GM12878 (cell line): ENCODE measurements at regions not wholly inside any gene's neighbourhood (a gene's known extent, or its start where the extent isn't known, plus 50 kb on each side); places are given as distances from the start of the nearest gene placed in this dataset.

ENCODE experiments used
- ATAC-seq: fragments of 200-7000 bp; cut with Tn5 transposase; 3 replicates; pipeline ENCODE4 v1.9.1; 2020; ENCODE audit warnings: mild to moderate bottlenecking, moderate library complexity
- BruUV-seq: library from RNA; stranded (reverse); fragments of 400-500 nt; replicated peaks from 2 replicates; lab custom pipeline; 2021; lab: Mats Ljungman, UMichigan
- CTCF ChIA-PET: fragments of 300-600 bp; sonication (Branson Sonifier 250); formaldehyde crosslinking; extraction: SDS; loops from one replicate; lab custom pipeline; 2021; ENCODE audit warnings: inconsistent platforms; lab: Yijun Ruan, JAX
- POLR2A ChIA-PET: fragments of 350-600 bp; formaldehyde crosslinking; extraction: SDS; loops from one replicate; lab custom pipeline; 2021; ENCODE audit warnings: inconsistent platforms; lab: Charles Lee
- RAD21 ChIA-PET: fragments of 300-600 bp; sonication (Branson Sonifier 250); formaldehyde crosslinking; loops from one replicate; lab custom pipeline; 2023; ENCODE audit warnings: antibody characterized with exemption; ENCODE audit not compliant: unreplicated experiment; lab: Charles Lee
- SMC1A ChIA-PET: fragments of 300-600 bp; sonication (Branson Sonifier 250); formaldehyde crosslinking; loops from one replicate; lab custom pipeline; 2023; ENCODE audit not compliant: unreplicated experiment, uncharacterized antibody; lab: Charles Lee
- DNase-seq: peaks from one replicate; pipeline ENCODE4 v3.0.0-alpha.2; 2011; ENCODE audit warnings: low read depth, low spot score
- FAIRE-seq: peaks from 3 replicates; lab custom pipeline; 2011; peaks lifted over from hg19 to GRCh38; lab: Jason Lieb, UNC
- H2AFZ ChIP-seq: 2 replicates; pipeline ENCODE4 v1.6.0; 2011; ENCODE audit warnings: low read depth, low read length, control low read depth; ENCODE audit not compliant: control insufficient read depth
- H3K27ac ChIP-seq: 2 replicates; pipeline ENCODE4 v1.5.1; 2011; ENCODE audit warnings: control low read depth; ENCODE audit not compliant: control insufficient read depth, insufficient read depth
- H3K27me3 ChIP-seq, 2 experiments: replicated peaks in 1 of 2; 2 replicates each; pipeline versions ENCODE4 v1.6.0 to v1.6.1; 2011; ENCODE audit warnings: low read length in 1 of 2; ENCODE audit not compliant: control insufficient read depth in 2 of 2, insufficient read depth in 2 of 2
- H3K36me3 ChIP-seq, 2 experiments: 2 replicates each; pipeline ENCODE4 v1.5.1; 2011; ENCODE audit warnings: low read length in 1 of 2; ENCODE audit not compliant: control insufficient read depth in 2 of 2, insufficient read depth in 2 of 2
- H3K4me1 ChIP-seq: 2 replicates; pipeline ENCODE4 v1.6.1; 2011; ENCODE audit warnings: mild to moderate bottlenecking, low read length, moderate library complexity, mixed read lengths; ENCODE audit not compliant: control insufficient read depth, insufficient read depth
- H3K4me2 ChIP-seq: 2 replicates; pipeline ENCODE4 v1.6.0; 2011; ENCODE audit warnings: control low read depth; ENCODE audit not compliant: control insufficient read depth, insufficient read depth
- H3K4me3 ChIP-seq: fragments of 200-600 bp; sonication (generic); 2 replicates; pipeline ENCODE4 v1.5.1; 2016
- H3K79me2 ChIP-seq: 2 replicates; pipeline ENCODE4 v1.6.0; 2011; ENCODE audit warnings: low read length; ENCODE audit not compliant: control insufficient read depth, insufficient read depth
- H3K9ac ChIP-seq: 2 replicates; pipeline ENCODE4 v1.8.0; 2011; ENCODE audit warnings: low read length, control low read depth, mixed read lengths; ENCODE audit not compliant: control insufficient read depth, insufficient read depth
- H3K9me3 ChIP-seq: replicated peaks from 3 replicates; pipeline ENCODE4 v1.5.1; 2011; ENCODE audit warnings: mild to moderate bottlenecking, low read length; ENCODE audit not compliant: control insufficient read depth, insufficient read depth
- H4K20me1 ChIP-seq: 2 replicates; pipeline ENCODE4 v1.6.0; 2011; ENCODE audit not compliant: control insufficient read depth, insufficient read depth
- IKZF1 ChIP-seq: fragments of 450-650 bp; conservative IDR thresholded peaks from 2 replicates; pipeline ENCODE4 v1.6.1; 2017; ENCODE audit warnings: antibody characterized with exemption, mild to moderate bottlenecking
- RAD21 ChIP-seq: IDR thresholded peaks from 2 replicates; pipeline ENCODE4 v1.6.1; 2011; ENCODE audit warnings: mild to moderate bottlenecking, low read depth, low read length, moderate library complexity; ENCODE audit not compliant: insufficient read depth
- SMARCA5 ChIP-seq: fragments of 450-650 bp; IDR thresholded peaks from 2 replicates; pipeline ENCODE4 v1.6.1; 2017; ENCODE audit warnings: mild to moderate bottlenecking
- SPI1 ChIP-seq: IDR thresholded peaks from 2 replicates; pipeline ENCODE4 v1.6.1; 2011; ENCODE audit warnings: low read depth, mild to moderate bottlenecking, low read length, moderate library complexity, borderline replicate concordance; ENCODE audit not compliant: insufficient read depth
- SREBF2 ChIP-seq: IDR thresholded peaks from 2 replicates; pipeline ENCODE4 v1.6.1; 2012; ENCODE audit warnings: mild to moderate bottlenecking, low read length
- ZSCAN29 ChIP-seq: fragments of 450-650 bp; IDR thresholded peaks from 2 replicates; pipeline ENCODE4 v1.6.1; 2017; ENCODE audit warnings: mild to moderate bottlenecking, moderate library complexity
- WGBS: methylation state at CpG from one replicate; pipeline ENCODE4 v1.1.6; 2016; ENCODE audit warnings: low lambda C conversion rate; ENCODE audit not compliant: insufficient replicate concordance, insufficient coverage; ENCODE audit errors: missing lambda C conversion rate; 5-methylcytosine and 5-hydroxymethylcytosine counted together
- in situ Hi-C: fragments of 300-500 bp; cut with MboI; formaldehyde crosslinking; loops from 9 replicates; pipeline ENCODE4 v1.14.3; 2018; ENCODE audit warnings: mixed read lengths
- intact Hi-C: fragments of 100-400 bp; cut with micrococcal nuclease; formaldehyde crosslinking; loops from one replicate; pipeline ENCODE4 v1.14.2; 2022; ENCODE audit not compliant: unreplicated experiment
- TF ChIP-seq, protein P1 (sequence below): fragments of 450-650 bp; IDR thresholded peaks from 2 replicates; pipeline ENCODE4 v1.6.1; 2017; ENCODE audit warnings: low read depth, mild to moderate bottlenecking, moderate library complexity
- TF ChIP-seq, protein P2 (sequence below): fragments of 450-650 bp; IDR thresholded peaks from 2 replicates; pipeline ENCODE4 v1.6.1; 2017; ENCODE audit warnings: mild to moderate bottlenecking, low read depth, inconsistent platforms; ENCODE audit not compliant: poor library complexity, severe bottlenecking
- TF ChIP-seq, protein P3 (sequence below): fragments of 450-650 bp; IDR thresholded peaks from 2 replicates; pipeline ENCODE4 v1.6.1; 2018; ENCODE audit warnings: borderline replicate concordance, mild to moderate bottlenecking; ENCODE audit not compliant: partially characterized antibody

DNA sequence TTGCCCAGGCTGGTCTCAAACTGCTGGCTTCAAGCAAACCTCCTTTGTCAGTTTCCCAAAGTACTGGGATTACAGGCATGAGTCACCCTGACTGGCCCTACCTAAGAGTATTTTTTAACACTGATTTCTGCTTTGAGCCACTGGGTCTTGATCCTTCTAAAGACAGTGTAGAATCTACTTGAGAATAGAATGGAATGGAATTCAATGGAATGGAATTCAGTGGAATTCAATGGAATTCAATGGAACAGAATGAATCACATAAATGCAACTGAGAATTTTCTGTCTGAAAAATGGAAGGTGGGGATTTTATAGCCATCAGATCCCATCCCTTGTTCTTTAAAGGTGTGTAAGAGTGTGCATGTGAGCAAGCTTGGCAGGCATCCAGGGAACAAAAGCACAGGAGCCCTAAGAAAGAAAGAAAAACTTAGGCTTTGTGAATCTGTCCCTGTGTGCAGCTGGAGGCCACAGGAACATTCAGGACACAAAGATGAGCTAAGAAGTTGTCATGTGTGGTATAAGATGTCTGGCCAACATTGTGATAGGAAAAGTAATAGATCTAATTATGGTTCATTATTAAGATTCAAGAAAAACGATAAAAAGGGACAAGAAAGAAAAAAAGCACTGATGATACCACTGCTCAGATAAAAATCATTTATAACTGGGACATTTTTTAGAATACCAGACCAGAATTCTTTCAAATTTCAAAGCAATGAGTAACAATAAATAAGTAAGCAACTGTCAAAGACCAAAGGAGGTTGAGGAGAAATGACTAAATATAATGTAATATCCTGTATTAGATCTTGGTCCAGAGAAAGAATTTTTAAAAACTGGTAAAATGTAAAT lies 681.0 kb upstream of the GJE1 start:
- no peak overlapping the region for H3K9ac ChIP-seq
- H3K4me1 ChIP-seq: no peaks in the 10 kb centered on the region
- no peak overlapping the region for H2AFZ ChIP-seq
- intact Hi-C loops (no loop called here), in situ Hi-C loops (no loop called here)
- SMC1A ChIA-PET: interaction anchor here (1.4 kb wide), 1 partner anchor 16 kb away, joined by 3 read pairs; no protein-coding TSS in a partner anchor
- POLR2A ChIA-PET: no interaction called here
- TF ChIP-seq, protein P1, sequence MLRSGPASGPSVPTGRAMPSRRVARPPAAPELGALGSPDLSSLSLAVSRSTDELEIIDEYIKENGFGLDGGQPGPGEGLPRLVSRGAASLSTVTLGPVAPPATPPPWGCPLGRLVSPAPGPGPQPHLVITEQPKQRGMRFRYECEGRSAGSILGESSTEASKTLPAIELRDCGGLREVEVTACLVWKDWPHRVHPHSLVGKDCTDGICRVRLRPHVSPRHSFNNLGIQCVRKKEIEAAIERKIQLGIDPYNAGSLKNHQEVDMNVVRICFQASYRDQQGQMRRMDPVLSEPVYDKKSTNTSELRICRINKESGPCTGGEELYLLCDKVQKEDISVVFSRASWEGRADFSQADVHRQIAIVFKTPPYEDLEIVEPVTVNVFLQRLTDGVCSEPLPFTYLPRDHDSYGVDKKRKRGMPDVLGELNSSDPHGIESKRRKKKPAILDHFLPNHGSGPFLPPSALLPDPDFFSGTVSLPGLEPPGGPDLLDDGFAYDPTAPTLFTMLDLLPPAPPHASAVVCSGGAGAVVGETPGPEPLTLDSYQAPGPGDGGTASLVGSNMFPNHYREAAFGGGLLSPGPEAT: no peak
- TF ChIP-seq SREBF2 (no peak), IKZF1 (no peak), ZSCAN29 (no peak), SMARCA5 (no peak), RAD21 (no peak), SPI1 (no peak)
- TF ChIP-seq, protein P2, sequence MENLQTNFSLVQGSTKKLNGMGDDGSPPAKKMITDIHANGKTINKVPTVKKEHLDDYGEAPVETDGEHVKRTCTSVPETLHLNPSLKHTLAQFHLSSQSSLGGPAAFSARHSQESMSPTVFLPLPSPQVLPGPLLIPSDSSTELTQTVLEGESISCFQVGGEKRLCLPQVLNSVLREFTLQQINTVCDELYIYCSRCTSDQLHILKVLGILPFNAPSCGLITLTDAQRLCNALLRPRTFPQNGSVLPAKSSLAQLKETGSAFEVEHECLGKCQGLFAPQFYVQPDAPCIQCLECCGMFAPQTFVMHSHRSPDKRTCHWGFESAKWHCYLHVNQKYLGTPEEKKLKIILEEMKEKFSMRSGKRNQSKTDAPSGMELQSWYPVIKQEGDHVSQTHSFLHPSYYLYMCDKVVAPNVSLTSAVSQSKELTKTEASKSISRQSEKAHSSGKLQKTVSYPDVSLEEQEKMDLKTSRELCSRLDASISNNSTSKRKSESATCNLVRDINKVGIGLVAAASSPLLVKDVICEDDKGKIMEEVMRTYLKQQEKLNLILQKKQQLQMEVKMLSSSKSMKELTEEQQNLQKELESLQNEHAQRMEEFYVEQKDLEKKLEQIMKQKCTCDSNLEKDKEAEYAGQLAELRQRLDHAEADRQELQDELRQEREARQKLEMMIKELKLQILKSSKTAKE: no peak
- TF ChIP-seq, protein P3, sequence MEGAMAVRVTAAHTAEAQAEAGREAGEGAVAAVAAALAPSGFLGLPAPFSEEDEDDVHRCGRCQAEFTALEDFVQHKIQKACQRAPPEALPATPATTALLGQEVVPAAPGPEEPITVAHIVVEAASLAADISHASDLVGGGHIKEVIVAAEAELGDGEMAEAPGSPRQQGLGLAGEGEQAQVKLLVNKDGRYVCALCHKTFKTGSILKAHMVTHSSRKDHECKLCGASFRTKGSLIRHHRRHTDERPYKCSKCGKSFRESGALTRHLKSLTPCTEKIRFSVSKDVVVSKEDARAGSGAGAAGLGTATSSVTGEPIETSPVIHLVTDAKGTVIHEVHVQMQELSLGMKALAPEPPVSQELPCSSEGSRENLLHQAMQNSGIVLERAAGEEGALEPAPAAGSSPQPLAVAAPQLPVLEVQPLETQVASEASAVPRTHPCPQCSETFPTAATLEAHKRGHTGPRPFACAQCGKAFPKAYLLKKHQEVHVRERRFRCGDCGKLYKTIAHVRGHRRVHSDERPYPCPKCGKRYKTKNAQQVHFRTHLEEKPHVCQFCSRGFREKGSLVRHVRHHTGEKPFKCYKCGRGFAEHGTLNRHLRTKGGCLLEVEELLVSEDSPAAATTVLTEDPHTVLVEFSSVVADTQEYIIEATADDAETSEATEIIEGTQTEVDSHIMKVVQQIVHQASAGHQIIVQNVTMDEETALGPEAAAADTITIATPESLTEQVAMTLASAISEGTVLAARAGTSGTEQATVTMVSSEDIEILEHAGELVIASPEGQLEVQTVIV: no peak
- WGBS: 0% methylated on average over 1 of the region's 1 CpG
- no peaks in the 10 kb centered on the region for H3K36me3 ChIP-seq
- H3K4me3 ChIP-seq: no peak overlapping the region
- H3K4me2 ChIP-seq: no peak overlapping the region
- H3K79me2 ChIP-seq: no peaks in the 10 kb centered on the region
- no TSS peak for BruUV-seq
- no peaks in the 10 kb centered on the region for H3K27me3 ChIP-seq
- FAIRE-seq (no peak), ATAC-seq (no peak), DNase-seq (no peak)
- no peaks in the 10 kb centered on the region for H4K20me1 ChIP-seq
- RAD21 ChIA-PET: no interaction called here
- no peaks in the 10 kb centered on the region for H3K9me3 ChIP-seq
- CTCF ChIA-PET: no interaction called here
- no peak overlapping the region for H3K27ac ChIP-seq
